Nephron progenitor cell (in vitro differentiated cells): ENCODE measurements at regions not wholly inside any gene's neighbourhood (a gene's known extent, or its start where the extent isn't known, plus 50 kb on each side); places are given as distances from the start of the nearest gene placed in this dataset.

ENCODE experiments used
- DNase-seq: peaks from one replicate; pipeline ENCODE4 v3.0.0; 2021
- H3K27ac Mint-ChIP-seq: 2 replicates; pipeline ENCODE4 v1.8.0; 2021; ENCODE audit warnings: mild to moderate bottlenecking, moderate library complexity, mixed read lengths
- H3K27me3 Mint-ChIP-seq: 2 replicates; pipeline ENCODE4 v1.8.0; 2021; ENCODE audit warnings: mild to moderate bottlenecking, low read depth, mixed read lengths; ENCODE audit not compliant: poor library complexity
- H3K36me3 Mint-ChIP-seq: 2 replicates; pipeline ENCODE4 v1.8.0; 2021; ENCODE audit warnings: low read depth, mixed read lengths
- H3K4me1 Mint-ChIP-seq: 2 replicates; pipeline ENCODE4 v1.8.0; 2021; ENCODE audit warnings: mixed read lengths
- H3K4me3 Mint-ChIP-seq: 2 replicates; pipeline ENCODE4 v1.8.0; 2021; ENCODE audit warnings: mild to moderate bottlenecking, moderate library complexity, mixed read lengths
- H3K9me3 Mint-ChIP-seq: 2 replicates; pipeline ENCODE4 v1.8.0; 2021; ENCODE audit warnings: mild to moderate bottlenecking, moderate library complexity, mixed read lengths
- CTCF ChIP-seq: fragments of 200-600 bp; sonication (generic); IDR thresholded peaks from 2 replicates; pipeline ENCODE4 v1.5.0; 2021; ENCODE audit warnings: antibody characterized with exemption

- DNase-seq = no peak
- TF ChIP-seq CTCF = no peak
- Mint-ChIP-seq H3K4me1 (no peaks in the 10 kb centered on the region), H3K4me3 (no peak overlapping the region), H3K36me3 (no peaks in the 10 kb centered on the region), H3K27ac (no peak overlapping the region), H3K27me3 (peaks cover 70% of the 10 kb centered on the region), H3K9me3 (no peaks in the 10 kb centered on the region)
These were observed 86.5 kb upstream of the PPARA start for GRCh38 chr22:46063846-46064227.

- no peaks in the 10 kb centered on the region for H3K36me3 Mint-ChIP-seq
- H3K4me1 Mint-ChIP-seq = no peaks in the 10 kb centered on the region
- H3K27ac Mint-ChIP-seq = no peak overlapping the region
- no peak for TF ChIP-seq CTCF
- DNase-seq = no peak
- H3K9me3 Mint-ChIP-seq = no peaks in the 10 kb centered on the region
- H3K4me3 Mint-ChIP-seq = no peak overlapping the region
- H3K27me3 Mint-ChIP-seq = peaks cover 74% of the 10 kb centered on the region
These were observed 85.9 kb upstream of the PPARA start for GRCh38 chr22:46064228-46064965.

GRCh38 chr22:46064966-46065666, 85.2 kb upstream of the PPARA start:
- Mint-ChIP-seq H3K36me3 (no peaks in the 10 kb centered on the region), H3K9me3 (no peaks in the 10 kb centered on the region), H3K4me1 (no peaks in the 10 kb centered on the region), H3K27me3 (peaks cover 77% of the 10 kb centered on the region), H3K27ac (no peak overlapping the region), H3K4me3 (no peak overlapping the region)
- no peak for TF ChIP-seq CTCF
- no peak for DNase-seq

- no peak for TF ChIP-seq CTCF
- H3K4me1 Mint-ChIP-seq = no peaks in the 10 kb centered on the region
- no peaks in the 10 kb centered on the region for H3K36me3 Mint-ChIP-seq
- H3K27ac Mint-ChIP-seq = no peak overlapping the region
- peaks cover 82% of the 10 kb centered on the region for H3K27me3 Mint-ChIP-seq
- DNase-seq = no peak
- H3K4me3 Mint-ChIP-seq = no peak overlapping the region
- H3K9me3 Mint-ChIP-seq = no peaks in the 10 kb centered on the region
These were observed 84.5 kb upstream of the PPARA start for GRCh38 chr22:46065691-46066454.

GRCh38 chr22:46066691-46067090, 83.6 kb upstream of the PPARA start:
- no peak for DNase-seq
- Mint-ChIP-seq H3K9me3 (no peaks in the 10 kb centered on the region), H3K4me1 (no peaks in the 10 kb centered on the region), H3K27me3 (peaks cover 86% of the 10 kb centered on the region), H3K36me3 (no peaks in the 10 kb centered on the region), H3K4me3 (no peak overlapping the region), H3K27ac (no peak overlapping the region)
- TF ChIP-seq CTCF = no peak
